Stimulated activated CD4-positive, alpha-beta T cell treated with anti-CD3 and anti-CD28 coated beads, Interleukin-4, amount 100 ng/mL, for 48 hours (primary cell): ENCODE measurements at regions not wholly inside any gene's neighbourhood (a gene's known extent, or its start where the extent isn't known, plus 50 kb on each side); places are given as distances from the start of the nearest gene placed in this dataset.
"Not testable (repeated sequence)": the region's sequence is repeated elsewhere in the genome, so short reads cannot be mapped to it uniquely, and the experiment has no call there.

Experiments used
- DNase-seq, 2 donors: peaks; one replicate each; pipeline ENCODE4 v3.0.0-alpha.2; 2020; ENCODE audit warnings: low read depth in 2 of 2

GRCh38 chr1:245026247-245026646, 128.5 kb upstream of the KIF26B start:
- DNase-seq, result no peak

DNA sequence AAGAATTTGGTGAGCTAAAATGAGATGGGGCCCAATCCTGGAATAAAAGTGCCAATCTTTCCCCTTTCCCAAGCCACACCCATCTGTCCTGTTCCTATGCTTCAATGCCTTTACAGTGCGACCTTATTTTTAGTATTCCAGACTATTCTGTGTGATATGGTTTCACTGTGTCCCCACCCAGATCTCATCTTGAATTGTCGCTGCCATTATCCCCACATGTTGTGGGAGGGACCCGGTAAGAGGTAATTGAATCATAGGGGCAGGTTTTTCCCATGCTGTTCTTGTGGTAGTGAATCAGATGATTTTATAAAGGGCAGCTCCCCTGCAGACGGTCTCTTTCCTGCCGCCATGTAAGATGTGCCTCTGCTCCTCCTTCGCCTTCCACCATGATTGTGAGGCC, 129.3 kb upstream of the KIF26B start:
- no peak for DNase-seq

- DNase-seq, result no peak
Observed at GRCh38 chr1:245023222-245023621, 131.6 kb upstream of the KIF26B start.

- no peak for DNase-seq
Observed at GRCh38 chr1:245019910-245020486, 134.8 kb upstream of the KIF26B start.

- DNase-seq, result no peak
Observed at GRCh38 chr1:245016700-245017099, 138.1 kb upstream of the KIF26B start.

GRCh38 chr1:245015031-245015430, 139.8 kb upstream of the KIF26B start:
- DNase-seq, result no peak

GRCh38 chr1:245014247-245015029, 140.3 kb upstream of the KIF26B start:
- DNase-seq, result no peak

- no peak for DNase-seq
Observed at GRCh38 chr1:245010018-245010614, 144.7 kb upstream of the KIF26B start.

- DNase-seq, result no peak
Observed at GRCh38 chr1:245008761-245009160, 144.4 kb upstream of the HNRNPU start.

- no peak for DNase-seq
Observed at GRCh38 chr1:245007852-245008251, 143.5 kb upstream of the HNRNPU start.

GRCh38 chr1:245003246-245003645, 138.9 kb upstream of the HNRNPU start:
- DNase-seq, result no peak

GRCh38 chr1:245001252-245001651, 136.9 kb upstream of the HNRNPU start:
- no peak for DNase-seq

DNA sequence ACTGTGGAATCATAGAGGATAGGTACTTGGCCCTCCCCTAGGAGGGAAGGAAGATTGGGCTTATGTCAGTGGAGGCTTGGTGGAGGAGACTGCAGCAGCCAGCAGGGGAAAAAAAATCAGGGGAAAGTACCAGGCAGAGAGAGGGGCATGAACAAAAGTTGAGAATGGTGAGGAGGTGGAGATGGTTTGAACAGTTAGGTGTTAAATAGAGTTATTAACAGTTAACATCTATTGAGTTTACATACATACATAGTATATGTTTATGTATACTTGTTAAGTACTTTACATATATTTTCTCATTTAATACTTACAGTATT, 136.5 kb upstream of the HNRNPU start:
- no peak for DNase-seq

DNA sequence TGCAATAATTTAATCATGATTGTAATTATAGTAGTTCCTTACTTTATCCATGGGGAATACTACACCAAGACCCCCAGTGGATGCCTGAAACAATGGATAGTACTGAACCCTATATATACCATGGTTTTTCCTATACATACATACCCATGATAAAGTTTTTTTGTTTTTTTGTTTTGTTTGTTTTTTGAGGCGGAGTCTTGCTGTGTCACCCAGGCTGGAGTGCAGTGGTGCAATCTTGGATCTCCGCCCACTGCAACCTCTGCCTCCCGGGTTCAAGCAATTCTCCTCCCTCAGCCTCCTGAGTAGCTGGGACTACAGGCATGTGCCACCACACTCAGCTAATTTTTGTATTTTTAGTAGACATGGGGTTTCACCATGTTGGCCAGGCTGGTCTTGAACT, 135.3 kb upstream of the HNRNPU start:
- DNase-seq, result not testable (repeated sequence)

DNA sequence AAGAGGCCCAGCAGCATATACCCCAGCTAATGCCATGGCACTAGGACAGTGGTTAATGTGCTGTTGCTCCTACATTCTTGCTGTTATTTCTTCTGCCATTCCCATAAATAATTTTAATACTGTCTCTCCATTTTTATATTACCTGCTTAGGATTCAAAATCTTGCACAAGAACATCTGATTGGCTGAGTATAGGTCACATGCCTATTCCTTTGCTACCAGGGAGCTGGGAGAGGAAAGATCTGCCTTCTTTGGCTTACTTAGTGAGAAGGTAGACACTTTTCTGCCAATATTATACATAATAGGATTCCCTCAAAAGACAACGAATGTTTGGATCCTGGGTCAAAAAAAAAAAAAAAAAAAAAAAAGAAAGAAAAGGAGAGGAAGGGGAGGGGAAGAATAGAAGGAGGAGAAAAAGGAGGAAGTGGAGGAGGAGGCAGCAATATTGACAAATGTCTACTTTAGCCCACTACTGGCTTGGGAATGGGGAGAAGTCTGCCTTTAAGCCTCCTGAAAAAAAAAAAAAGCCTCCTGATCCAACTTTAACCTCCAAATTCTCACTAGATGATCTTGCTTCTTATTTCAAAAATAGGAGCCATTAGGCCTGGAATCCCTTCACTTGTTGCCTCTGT, 134.5 kb upstream of the HNRNPU start:
- DNase-seq, result no peak

GRCh38 chr1:244995602-244996400, 131.5 kb upstream of the HNRNPU start:
- no peak for DNase-seq

- DNase-seq, result no peak
Observed at GRCh38 chr1:244992833-244993232, 128.5 kb upstream of the HNRNPU start.

DNA sequence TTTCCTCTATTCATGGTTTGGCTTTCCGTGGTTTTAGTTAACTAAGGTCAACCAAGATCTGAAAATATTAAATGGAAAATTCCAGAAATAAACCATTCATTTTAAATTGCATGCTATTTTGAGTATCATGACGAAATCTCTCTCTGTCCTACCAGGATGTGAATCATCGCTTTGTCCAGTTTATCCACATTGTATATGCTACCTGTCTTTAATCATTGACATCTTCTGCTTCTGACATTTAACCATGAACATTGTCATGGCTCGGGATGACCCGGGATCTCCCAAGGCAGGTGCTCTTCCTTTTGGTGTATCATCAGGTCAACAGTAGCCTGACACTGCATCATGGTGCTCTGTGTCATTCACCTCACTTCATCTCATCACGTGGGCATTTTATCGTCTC, 125.5 kb upstream of the HNRNPU start:
- no peak for DNase-seq

- DNase-seq, result no peak
Observed at GRCh38 chr1:244988521-244988920, 124.2 kb upstream of the HNRNPU start.

DNA sequence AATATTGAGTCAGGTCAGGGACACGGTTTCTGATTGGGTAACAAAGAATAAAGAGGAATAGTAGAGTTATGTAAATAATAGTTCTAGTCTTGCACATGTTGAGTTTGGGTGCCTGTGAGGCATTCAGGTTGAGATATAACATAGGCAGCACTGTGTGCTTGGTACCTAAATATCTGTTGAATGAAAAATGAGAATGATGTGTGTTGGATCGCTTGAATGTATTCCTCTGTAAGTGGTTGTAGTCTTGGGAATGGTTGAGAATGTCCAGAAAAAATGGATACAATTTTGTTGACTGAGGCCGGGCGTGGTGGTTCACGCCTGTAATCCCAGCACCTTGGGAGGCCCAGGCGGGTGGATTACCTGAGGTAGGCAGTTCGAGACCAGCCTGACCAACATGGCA, 116.3 kb upstream of the HNRNPU start:
- DNase-seq, result no peak

GRCh38 chr1:244974550-244974949, 110.2 kb upstream of the HNRNPU start:
- DNase-seq, result no peak

GRCh38 chr1:244974106-244974505, 109.8 kb upstream of the HNRNPU start:
- no peak for DNase-seq
